GM12875 (cell line): ENCODE measurements at regions not wholly inside any gene's neighbourhood (a gene's known extent, or its start where the extent isn't known, plus 50 kb on each side); places are given as distances from the start of the nearest gene placed in this dataset.
"Not testable (repeated sequence)": the region's sequence is repeated elsewhere in the genome, so short reads cannot be mapped to it uniquely, and the experiment has no call there.

Source experiments
- H3K4me3 ChIP-seq: one replicate; pipeline ENCODE4 v1.5.1; 2011; ENCODE audit warnings: low read depth, low read length, control low read depth
- CTCF ChIP-seq: IDR thresholded peaks from 2 replicates; pipeline ENCODE4 v1.5.1; 2011; ENCODE audit warnings: low read depth, mild to moderate bottlenecking, control low read depth, inconsistent platforms, low read length, moderate library complexity, borderline replicate concordance; ENCODE audit not compliant: insufficient read depth

- TF ChIP-seq CTCF: no peak
- no peak overlapping the region for H3K4me3 ChIP-seq
These were observed 128.9 kb downstream of the TMEM200A start for GRCh38 chr6:130494729-130495128.

GRCh38 chr6:130500693-130501092 lies 134.9 kb downstream of the TMEM200A start:
- TF ChIP-seq CTCF: no peak
- no peak overlapping the region for H3K4me3 ChIP-seq

- no peak for TF ChIP-seq CTCF
These were observed 137.3 kb downstream of the TMEM200A start for GRCh38 chr6:130503146-130503545.

GRCh38 chr6:130505808-130506598 lies 140.2 kb downstream of the TMEM200A start:
- no peak for TF ChIP-seq CTCF
- no peak overlapping the region for H3K4me3 ChIP-seq

More at GRCh38 chr6:130503146-130503545, 137.3 kb downstream of the TMEM200A start:
- no peak overlapping the region for H3K4me3 ChIP-seq

GRCh38 chr6:130507005-130507665 lies 141.3 kb downstream of the TMEM200A start:
- not testable (repeated sequence) for H3K4me3 ChIP-seq

- H3K4me3 ChIP-seq: no peak overlapping the region
- no peak for TF ChIP-seq CTCF
These were observed 141.8 kb downstream of the TMEM200A start for GRCh38 chr6:130507666-130508028.

GRCh38 chr6:130513770-130514169 lies 148.0 kb downstream of the TMEM200A start:
- TF ChIP-seq CTCF: no peak
- no peak overlapping the region for H3K4me3 ChIP-seq
